HG02798 (cell line): ENCODE measurements at regions not wholly inside any gene's neighbourhood (a gene's known extent, or its start where the extent isn't known, plus 50 kb on each side); places are given as distances from the start of the nearest gene placed in this dataset.

Experiments used
- ATAC-seq: cut with Tn5 transposase; IDR thresholded peaks from one replicate; pipeline ENCODE4 v1.9.1; 2021; ENCODE audit warnings: mild to moderate bottlenecking; ENCODE audit not compliant: unreplicated experiment, poor library complexity

DNA sequence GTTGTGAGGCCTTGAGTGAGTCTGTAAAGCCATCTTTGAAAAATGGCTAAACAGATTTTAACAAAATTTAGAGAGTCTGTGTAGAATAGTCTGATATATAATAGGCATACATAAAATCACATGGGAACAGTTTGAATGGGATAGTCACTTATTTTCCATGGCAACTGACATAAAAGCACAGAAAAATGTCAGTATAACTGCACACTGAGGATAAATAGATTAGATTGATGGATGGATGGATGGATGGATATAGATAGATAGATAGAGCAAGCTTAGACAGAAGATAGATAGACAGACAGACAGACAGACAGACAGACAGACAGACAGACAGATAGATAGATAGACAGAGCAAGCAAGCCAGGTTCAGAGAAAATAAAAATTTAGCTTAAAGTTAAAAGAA lies 660.2 kb upstream of the API5 start:
- ATAC-seq: no peak

DNA sequence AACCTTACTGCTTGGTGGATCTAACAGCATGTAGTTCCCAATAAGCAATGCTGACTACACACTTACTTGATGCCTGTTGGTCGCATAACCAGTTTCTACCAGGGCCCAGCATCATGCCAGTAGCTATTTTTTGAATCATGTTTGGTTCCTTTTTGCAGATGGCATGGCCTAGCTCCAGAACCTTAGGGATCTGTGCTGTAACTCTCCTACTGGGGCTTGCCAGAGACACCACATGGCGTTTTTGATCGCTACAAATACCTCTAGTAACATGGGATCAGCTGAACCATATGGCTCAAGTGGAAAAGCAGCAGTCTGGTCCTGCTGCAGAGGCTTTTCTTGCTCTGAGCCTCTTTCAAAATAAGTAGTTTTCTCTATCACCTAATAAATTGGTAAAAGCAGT lies 654.6 kb upstream of the API5 start:
- ATAC-seq: no peak

DNA sequence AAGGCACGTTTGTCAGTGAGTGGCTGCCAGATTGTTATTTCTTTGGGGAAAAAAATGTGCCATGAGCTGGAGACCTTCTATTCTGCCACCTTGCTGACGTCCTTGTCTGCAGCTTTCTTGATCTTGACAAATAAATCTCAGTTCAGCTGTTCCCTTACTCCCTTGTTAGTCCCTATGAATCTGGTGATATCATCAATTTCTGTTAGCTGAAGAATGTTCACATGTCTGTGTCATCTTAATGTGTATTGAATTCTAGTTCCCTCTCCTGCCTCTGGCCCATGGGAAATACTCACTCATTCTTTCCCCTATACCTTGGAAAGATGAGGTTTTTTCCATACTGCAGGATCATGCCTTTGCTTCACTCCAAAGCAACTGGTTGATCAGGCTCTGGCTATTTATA lies 649.9 kb upstream of the API5 start:
- ATAC-seq: no peak

- no peak for ATAC-seq
Observed at GRCh38 chr11:42669248-42669976, 642.4 kb upstream of the API5 start.

- no peak for ATAC-seq
Observed at GRCh38 chr11:42674436-42674835, 637.4 kb upstream of the API5 start.

DNA sequence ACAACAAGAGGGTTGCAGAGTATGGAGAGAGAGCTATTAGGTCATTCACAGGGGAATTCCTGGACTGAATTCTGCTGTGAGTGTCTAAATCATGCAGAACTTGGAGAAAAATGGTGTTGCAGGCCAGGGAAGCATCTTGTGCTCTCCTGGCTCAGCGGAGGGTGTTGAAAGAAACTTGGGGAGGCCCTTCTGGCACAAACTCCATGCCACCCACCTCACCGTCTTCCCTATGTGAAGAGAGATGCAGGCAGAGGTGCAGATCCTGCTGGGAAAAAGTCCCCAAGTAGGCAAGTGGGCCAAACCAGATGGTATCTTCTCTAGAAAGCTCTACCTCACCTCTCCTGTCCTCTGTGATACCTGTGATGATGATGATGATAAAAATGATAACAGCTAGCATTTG lies 604.3 kb upstream of the API5 start:
- no peak for ATAC-seq

- no peak for ATAC-seq
Observed at GRCh38 chr11:42709216-42709615, 602.6 kb upstream of the API5 start.

DNA sequence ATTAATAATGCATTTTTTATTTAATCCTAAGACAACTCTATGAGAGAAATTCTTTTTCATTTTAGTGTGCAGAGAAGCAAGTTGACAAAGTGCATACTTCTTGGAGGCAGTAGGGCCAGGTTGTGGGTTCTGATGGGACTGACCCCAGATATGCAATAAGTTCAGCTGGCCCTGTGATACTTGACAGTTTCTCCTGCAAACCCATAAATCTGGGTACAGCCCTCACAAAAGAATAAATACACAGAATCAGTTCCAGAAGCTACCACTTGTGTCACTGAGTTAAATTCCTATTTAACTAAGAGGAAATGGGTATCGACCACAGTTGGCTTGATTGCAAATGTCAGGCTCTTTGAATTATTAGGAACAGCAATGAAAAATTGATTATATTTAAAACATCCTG lies 598.5 kb upstream of the API5 start:
- ATAC-seq: no peak

GRCh38 chr11:42713753-42714152 lies 598.0 kb upstream of the API5 start:
- ATAC-seq: no peak

GRCh38 chr11:42720716-42721563 lies 590.9 kb upstream of the API5 start:
- ATAC-seq: no peak

- no peak for ATAC-seq
Observed at GRCh38 chr11:42727879-42728278, 583.9 kb upstream of the API5 start.

- ATAC-seq: no peak
Observed at GRCh38 chr11:42762348-42762747, 549.4 kb upstream of the API5 start.

DNA sequence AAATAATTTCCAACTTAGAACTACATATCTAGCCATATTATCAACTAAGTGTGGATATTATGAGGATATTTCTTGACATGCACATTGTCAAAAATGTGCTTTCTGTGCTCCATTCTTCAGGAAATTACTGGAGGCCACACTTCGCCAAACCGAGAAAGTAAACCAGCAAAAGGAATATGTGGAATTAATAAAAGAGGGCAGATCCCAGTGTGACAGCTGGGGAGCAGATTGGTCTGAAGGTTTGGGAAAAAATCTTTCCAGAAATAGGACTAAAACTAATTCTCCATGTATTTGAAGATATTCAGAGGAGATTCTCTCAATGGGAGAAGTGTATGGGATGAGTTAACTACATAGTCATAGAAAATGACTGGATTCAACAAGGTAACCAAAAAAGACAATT lies 546.9 kb upstream of the API5 start:
- no peak for ATAC-seq

GRCh38 chr11:42768576-42768975 lies 543.2 kb upstream of the API5 start:
- ATAC-seq: no peak

- ATAC-seq: peak; percentile 78
Observed at GRCh38 chr11:42770444-42771065, 541.2 kb upstream of the API5 start.

GRCh38 chr11:42772886-42773285 lies 538.9 kb upstream of the API5 start:
- peak; percentile 48 for ATAC-seq

DNA sequence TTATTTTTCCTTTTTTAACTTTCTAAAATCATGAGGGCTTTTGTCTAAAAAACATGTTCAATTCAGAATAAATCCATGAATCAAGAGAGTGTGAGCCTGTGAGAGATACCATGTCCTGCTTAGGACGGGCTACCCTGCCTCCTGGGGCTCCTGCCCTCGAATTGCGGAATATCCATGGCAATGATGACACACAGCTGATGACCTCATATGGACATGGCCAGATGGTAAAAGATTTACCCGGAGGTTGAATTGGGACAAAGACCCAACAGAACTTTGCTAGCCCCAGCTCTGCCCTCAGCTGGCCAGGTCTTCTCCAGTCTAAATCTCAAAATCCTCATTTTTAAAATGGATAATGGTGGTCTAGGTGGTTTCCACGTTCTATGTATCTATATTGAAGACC lies 538.1 kb upstream of the API5 start:
- no peak for ATAC-seq

GRCh38 chr11:42774567-42774966 lies 537.2 kb upstream of the API5 start:
- no peak for ATAC-seq

DNA sequence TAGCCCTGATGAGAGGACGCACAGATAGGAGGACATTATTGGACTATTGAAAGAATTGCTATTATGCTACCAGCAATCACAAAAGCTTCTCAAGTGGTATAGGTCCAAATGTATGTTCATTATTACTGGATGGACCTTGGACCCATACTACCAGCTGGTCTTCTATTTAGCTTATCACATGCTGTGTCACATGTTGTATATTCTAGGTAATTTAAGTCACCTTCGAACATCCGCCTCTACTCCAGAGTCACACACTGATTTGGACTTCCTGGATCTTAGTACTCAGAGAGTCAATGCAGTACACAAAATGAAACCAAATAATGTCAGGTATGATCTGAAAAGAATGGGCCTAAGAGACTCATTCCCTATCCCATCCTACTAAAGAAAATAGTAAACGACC lies 534.0 kb upstream of the API5 start:
- ATAC-seq: no peak

DNA sequence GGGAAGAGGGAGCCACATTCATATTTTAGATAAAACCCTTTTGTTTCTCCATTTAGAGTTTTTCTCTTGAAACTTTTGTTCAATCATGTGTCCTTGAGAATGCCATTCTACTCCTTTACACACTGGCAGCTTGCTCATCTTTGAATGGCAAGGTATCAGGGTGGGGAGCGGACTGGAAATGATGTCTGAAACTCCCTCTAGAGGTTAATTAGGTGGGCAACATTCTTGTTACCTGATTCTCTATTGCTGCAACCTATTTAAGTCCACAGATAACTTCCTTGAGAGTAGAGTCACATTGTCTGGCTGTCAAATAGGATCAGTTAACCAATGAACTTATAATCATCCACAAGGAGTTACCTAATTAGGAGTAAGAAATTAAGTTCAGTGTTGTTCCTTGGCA lies 533.6 kb upstream of the API5 start:
- ATAC-seq: no peak

GRCh38 chr11:42779555-42779954 lies 532.2 kb upstream of the API5 start:
- no peak for ATAC-seq
